Loucy (cell line): ENCODE measurements at regions not wholly inside any gene's neighbourhood (a gene's known extent, or its start where the extent isn't known, plus 50 kb on each side); places are given as distances from the start of the nearest gene placed in this dataset.

ENCODE experiments used
- EZH2phosphoT487 ChIP-seq: fragments of 200-600 bp; IDR thresholded peaks from 2 replicates; pipeline ENCODE4 v1.6.1; 2018; ENCODE audit warnings: antibody characterized with exemption, mild to moderate bottlenecking, moderate library complexity, borderline replicate concordance
- TF ChIP-seq, protein P1 (sequence below): fragments of 200-600 bp; sonication (generic); conservative IDR thresholded peaks from 2 replicates; pipeline ENCODE4 v1.5.1; 2014; ENCODE audit warnings: mild to moderate bottlenecking, antibody characterized with exemption, low read length

DNA sequence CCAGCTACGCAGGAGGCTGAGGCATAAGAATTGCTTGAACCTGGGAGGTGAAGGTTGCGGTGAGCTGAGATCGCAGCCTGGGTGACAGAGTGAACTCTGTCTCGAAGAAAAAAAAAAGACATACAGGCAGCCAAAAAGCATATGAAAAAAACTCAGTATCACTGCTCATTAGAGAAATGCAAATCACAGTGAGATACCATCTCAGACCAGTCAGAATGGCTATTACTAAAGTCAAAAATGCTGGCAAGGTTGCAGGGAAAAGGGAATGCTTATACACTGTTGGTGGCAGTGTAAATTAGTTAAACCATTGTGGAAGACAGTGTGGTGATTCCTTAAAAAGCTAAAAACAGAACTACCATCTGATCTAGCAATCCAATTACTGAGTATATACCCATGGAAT is 123.1 kb downstream of the CHIC2 start:
- TF ChIP-seq, protein P1, sequence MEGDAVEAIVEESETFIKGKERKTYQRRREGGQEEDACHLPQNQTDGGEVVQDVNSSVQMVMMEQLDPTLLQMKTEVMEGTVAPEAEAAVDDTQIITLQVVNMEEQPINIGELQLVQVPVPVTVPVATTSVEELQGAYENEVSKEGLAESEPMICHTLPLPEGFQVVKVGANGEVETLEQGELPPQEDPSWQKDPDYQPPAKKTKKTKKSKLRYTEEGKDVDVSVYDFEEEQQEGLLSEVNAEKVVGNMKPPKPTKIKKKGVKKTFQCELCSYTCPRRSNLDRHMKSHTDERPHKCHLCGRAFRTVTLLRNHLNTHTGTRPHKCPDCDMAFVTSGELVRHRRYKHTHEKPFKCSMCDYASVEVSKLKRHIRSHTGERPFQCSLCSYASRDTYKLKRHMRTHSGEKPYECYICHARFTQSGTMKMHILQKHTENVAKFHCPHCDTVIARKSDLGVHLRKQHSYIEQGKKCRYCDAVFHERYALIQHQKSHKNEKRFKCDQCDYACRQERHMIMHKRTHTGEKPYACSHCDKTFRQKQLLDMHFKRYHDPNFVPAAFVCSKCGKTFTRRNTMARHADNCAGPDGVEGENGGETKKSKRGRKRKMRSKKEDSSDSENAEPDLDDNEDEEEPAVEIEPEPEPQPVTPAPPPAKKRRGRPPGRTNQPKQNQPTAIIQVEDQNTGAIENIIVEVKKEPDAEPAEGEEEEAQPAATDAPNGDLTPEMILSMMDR = no peak
- no peak for TF ChIP-seq EZH2phosphoT487
